ENCODE measurements at regions not wholly inside any gene's neighbourhood (a gene's known extent, or its start where the extent isn't known, plus 50 kb on each side); places are given as distances from the start of the nearest gene placed in this dataset.

DNA sequence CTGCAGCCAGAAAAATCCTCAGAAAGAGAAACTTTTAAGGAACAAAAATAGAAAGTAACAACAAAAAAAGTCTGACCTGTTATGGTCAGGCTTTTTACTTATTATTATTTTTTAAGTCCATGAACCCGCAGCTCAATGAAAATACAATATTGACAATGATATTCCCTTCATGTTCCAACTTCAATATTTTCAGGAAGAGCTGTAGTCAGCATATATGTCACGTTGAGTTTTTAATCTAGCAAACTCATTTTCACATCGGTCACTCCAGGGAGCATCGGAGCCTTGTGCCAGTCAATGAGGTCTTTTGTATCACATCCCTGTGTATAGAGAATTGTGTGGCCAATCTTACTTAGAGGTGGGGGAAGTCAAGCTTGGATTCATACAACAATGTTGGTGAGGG lies 568.4 kb upstream of the GCFC2 start:
- no peak for TF ChIP-seq POLR2A (IDR thresholded peaks at IDR 0.05)
- TF ChIP-seq CTCF (IDR thresholded peaks at IDR 0.05 in 4 of 5, conservative IDR thresholded peaks at IDR 0.05 in 1 of 5), result no peak
